K562 (cell line): ENCODE measurements at regions not wholly inside any gene's neighbourhood (a gene's known extent, or its start where the extent isn't known, plus 50 kb on each side); places are given as distances from the start of the nearest gene placed in this dataset.

Experiments used
- ARID2 ChIP-seq: fragments of 450-650 bp; IDR thresholded peaks from 2 replicates; pipeline ENCODE4 v1.6.1; 2017; ENCODE audit warnings: antibody characterized with exemption, mild to moderate bottlenecking
- CTCF ChIP-seq, 3 experiments: IDR thresholded peaks in 2 of 3; conservative IDR thresholded peaks in 1 of 3; 2 replicates each; pipeline ENCODE4 v1.5.1; 2011 to 2012; ENCODE audit warnings: low read length in 3 of 3, mild to moderate bottlenecking in 3 of 3, control low read depth in 2 of 3, improper control_type of control experiment in 1 of 3, inconsistent platforms in 1 of 3, low read depth in 1 of 3, mixed read lengths in 1 of 3, moderate library complexity in 1 of 3; ENCODE audit not compliant: insufficient read depth in 2 of 3
- HNRNPL ChIP-seq: fragments of 200-400 bp; formaldehyde crosslinking; IDR thresholded peaks from 2 replicates; pipeline ENCODE4 v1.6.1; 2017; ENCODE audit warnings: low read depth, mild to moderate bottlenecking, low read length
- HNRNPLL ChIP-seq: fragments of 200-400 bp; formaldehyde crosslinking; IDR thresholded peaks from 2 replicates; pipeline ENCODE4 v1.6.1; 2017; ENCODE audit warnings: low read length, low read depth, mild to moderate bottlenecking; ENCODE audit not compliant: poor library complexity, severe bottlenecking
- NCOA4 ChIP-seq: fragments of 450-650 bp; IDR thresholded peaks from 2 replicates; pipeline ENCODE4 v1.6.1; 2018; ENCODE audit warnings: mild to moderate bottlenecking; ENCODE audit not compliant: partially characterized antibody
- REST ChIP-seq, 2 experiments: fragments of 450-650 bp; formaldehyde crosslinking in 1 of 2; IDR thresholded peaks; 2 replicates each; pipeline versions ENCODE4 v1.4.0 to v1.6.1; 2014 to 2020; ENCODE audit warnings: mild to moderate bottlenecking in 2 of 2, borderline replicate concordance in 1 of 2, low read depth in 1 of 2
- ZBTB26 ChIP-seq: fragments of 450-650 bp; formaldehyde crosslinking; IDR thresholded peaks from 2 replicates; pipeline ENCODE4 v1.4.0; 2022; ENCODE audit warnings: missing genetic modification characterization
- ZNF318 ChIP-seq, 2 experiments: fragments of 450-650 bp; IDR thresholded peaks; 2 replicates each; pipeline ENCODE4 v1.6.1; 2016; ENCODE audit warnings: mild to moderate bottlenecking in 2 of 2, borderline replicate concordance in 1 of 2, low read depth in 1 of 2, moderate library complexity in 1 of 2
- ZSCAN29 ChIP-seq: fragments of 450-650 bp; IDR thresholded peaks from 2 replicates; pipeline ENCODE4 v1.6.1; 2017

GRCh38 chr2:67812682-67813081, 250.1 kb downstream of the C1D start:
- TF ChIP-seq ARID2: no peak
- no peak for TF ChIP-seq REST (IDR thresholded peaks at IDR 0.05; ENCODE audit: borderline replicate concordance)
- TF ChIP-seq REST (CRISPR knock-in tag; IDR thresholded peaks at IDR 0.05; ENCODE audit: low read depth): no peak
- TF ChIP-seq ZNF318 (IDR thresholded peaks at IDR 0.05; ENCODE audit: borderline replicate concordance in 1 of 2, low read depth in 1 of 2): no peak
- TF ChIP-seq CTCF (IDR thresholded peaks at IDR 0.05 in 2 of 3, conservative IDR thresholded peaks at IDR 0.05 in 1 of 3; ENCODE audit: insufficient read depth in 2 of 3, low read depth in 1 of 3, low read length in 3 of 3): no peak
- TF ChIP-seq NCOA4: no peak
- TF ChIP-seq ZBTB26 (CRISPR knock-in tag): no peak
- TF ChIP-seq HNRNPLL: no peak
- TF ChIP-seq HNRNPL: no peak
- TF ChIP-seq ZSCAN29: no peak
